H1 (cell line): ENCODE measurements at regions not wholly inside any gene's neighbourhood (a gene's known extent, or its start where the extent isn't known, plus 50 kb on each side); places are given as distances from the start of the nearest gene placed in this dataset.

ENCODE experiments used
- CTCF ChIA-PET: fragments of 300-600 bp; sonication (Branson Sonifier 250); formaldehyde crosslinking; loops from one replicate; lab custom pipeline; 2021; ENCODE audit not compliant: partially characterized antibody; lab: Charles Lee
- POLR2A ChIA-PET: fragments of 300-600 bp; sonication (Branson Sonifier 250); formaldehyde crosslinking; loops from one replicate; lab custom pipeline; 2021; ENCODE audit warnings: inconsistent platforms; ENCODE audit not compliant: partially characterized antibody; lab: Charles Lee
- DNase-seq, 2 experiments: peaks; one replicate each; pipeline versions ENCODE4 v3.0.0 to v3.0.0-alpha.2; 2010 to 2022; ENCODE audit warnings: low spot score in 2 of 2, low read depth in 1 of 2, mixed read lengths in 1 of 2
- FAIRE-seq: peaks from 2 replicates; lab custom pipeline; 2011; peaks lifted over from hg19 to GRCh38; lab: Jason Lieb, UNC
- H2AFZ ChIP-seq: 2 replicates; pipeline ENCODE4 v1.8.1; 2012; ENCODE audit warnings: low read length, inconsistent platforms
- H2AK5ac ChIP-seq: 2 replicates; pipeline ENCODE4 v1.6.1; 2013; ENCODE audit warnings: low read depth, low read length
- H2BK120ac ChIP-seq: replicated peaks from 2 replicates; pipeline ENCODE3; 2013; ENCODE audit warnings: low read depth, low read length, inconsistent platforms
- H2BK12ac ChIP-seq: 2 replicates; pipeline ENCODE4 v1.6.1; 2013; ENCODE audit warnings: low read depth, low read length
- H2BK15ac ChIP-seq: 2 replicates; pipeline ENCODE4 v1.6.1; 2013; ENCODE audit warnings: low read length
- H2BK20ac ChIP-seq: 2 replicates; pipeline ENCODE4 v1.6.1; 2013; ENCODE audit warnings: low read length
- H2BK5ac ChIP-seq: 2 replicates; pipeline ENCODE4 v1.6.1; 2013; ENCODE audit warnings: low read depth, low read length
- H3K14ac ChIP-seq: 2 replicates; pipeline ENCODE4 v1.6.1; 2013; ENCODE audit warnings: inconsistent platforms; ENCODE audit not compliant: insufficient read length
- H3K18ac ChIP-seq: 2 replicates; pipeline ENCODE4 v1.6.1; 2013; ENCODE audit warnings: low read length; ENCODE audit errors: extremely low read depth
- H3K23ac ChIP-seq: 2 replicates; pipeline ENCODE4 v1.6.1; 2013; ENCODE audit warnings: inconsistent platforms; ENCODE audit not compliant: insufficient read length
- H3K23me2 ChIP-seq: 2 replicates; pipeline ENCODE4 v1.6.1; 2013; ENCODE audit warnings: low read depth, low read length
- H3K27ac ChIP-seq: 2 replicates; pipeline ENCODE4 v1.6.1; 2011; ENCODE audit warnings: low read depth, low read length, inconsistent platforms
- H3K27me3 ChIP-seq, 4 experiments: replicated peaks in 1 of 4; 1 replicate in 1 of 4; 2 replicates in 3 of 4; pipeline versions ENCODE4 v1.6.1 to v1.8.1; 2011 to 2013; ENCODE audit warnings: low read length in 3 of 4, mild to moderate bottlenecking in 3 of 4, inconsistent platforms in 2 of 4, mixed read lengths in 2 of 4, moderate library complexity in 1 of 4; ENCODE audit not compliant: control insufficient read depth in 3 of 4, insufficient read depth in 3 of 4; ENCODE audit errors: extremely low read depth in 1 of 4
- H3K36me3 ChIP-seq, 4 experiments: 2 replicates each; pipeline versions ENCODE4 v1.6.1 to v1.8.1; 2011 to 2013; ENCODE audit warnings: mild to moderate bottlenecking in 4 of 4, low read length in 3 of 4, moderate library complexity in 2 of 4, control low read depth in 1 of 4, inconsistent platforms in 1 of 4; ENCODE audit not compliant: insufficient read depth in 4 of 4, control insufficient read depth in 2 of 4
- H3K4ac ChIP-seq: replicated peaks from 2 replicates; pipeline ENCODE3; 2013; ENCODE audit warnings: low read length, low read depth, mixed read lengths, inconsistent platforms; ENCODE audit not compliant: insufficient read length
- H3K4me1 ChIP-seq, 4 experiments: replicated peaks in 1 of 4; 1 replicate in 1 of 4; 2 replicates in 3 of 4; pipeline versions ENCODE4 v1.6.1 to v1.8.1; 2011 to 2013; ENCODE audit warnings: low read length in 3 of 4, inconsistent platforms in 2 of 4, mixed read lengths in 1 of 4; ENCODE audit not compliant: insufficient read depth in 4 of 4, control insufficient read depth in 3 of 4
- H3K4me2 ChIP-seq, 2 experiments: 2 replicates each; pipeline versions ENCODE4 v1.6.1 to v1.8.1; 2011 to 2013; ENCODE audit warnings: low read depth in 2 of 2, low read length in 2 of 2, control low read depth in 1 of 2, inconsistent platforms in 1 of 2, mild to moderate bottlenecking in 1 of 2; ENCODE audit not compliant: insufficient read depth in 1 of 2
- H3K4me3 ChIP-seq, 4 experiments: fragments of 200-600, 300-600 bp in 1 of 4; sonication (generic), shearing (Covaris generic), sonication (Bioruptor Twin) in 1 of 4; 2 replicates each; pipeline versions ENCODE4 v1.5.1 to v1.8.1; 2011 to 2016; ENCODE audit warnings: low read length in 4 of 4, low read depth in 3 of 4, control low read depth in 2 of 4, inconsistent platforms in 2 of 4, mild to moderate bottlenecking in 2 of 4, mixed read lengths in 1 of 4, moderate library complexity in 1 of 4; ENCODE audit not compliant: insufficient read depth in 2 of 4; ENCODE audit errors: extremely low read depth in 1 of 4
- H3K56ac ChIP-seq: replicated peaks from 2 replicates; pipeline ENCODE3; 2013; ENCODE audit warnings: low read depth, mild to moderate bottlenecking, mixed read lengths, low read length, inconsistent platforms; ENCODE audit not compliant: insufficient read length
- H3K79me1 ChIP-seq: 2 replicates; pipeline ENCODE4 v1.6.1; 2013; ENCODE audit warnings: low read depth, low read length, control low read depth
- H3K79me2 ChIP-seq, 2 experiments: 2 replicates each; pipeline versions ENCODE4 v1.6.1 to v1.8.1; 2012 to 2013; ENCODE audit warnings: low read length in 2 of 2, mild to moderate bottlenecking in 2 of 2, inconsistent platforms in 1 of 2; ENCODE audit not compliant: insufficient read depth in 2 of 2, control insufficient read depth in 1 of 2
- H3K9ac ChIP-seq, 4 experiments: replicated peaks in 1 of 4; 1 replicate in 1 of 4; 2 replicates in 3 of 4; pipeline versions ENCODE4 v1.6.1 to v1.8.1; 2011 to 2013; ENCODE audit warnings: low read depth in 3 of 4, low read length in 3 of 4, control low read depth in 2 of 4, mild to moderate bottlenecking in 2 of 4, moderate library complexity in 2 of 4, inconsistent platforms in 1 of 4; ENCODE audit errors: extremely low read depth in 1 of 4
- H3K9me3 ChIP-seq, 2 experiments: 2 replicates each; pipeline versions ENCODE4 v1.6.1 to v1.8.1; 2012 to 2013; ENCODE audit warnings: mild to moderate bottlenecking in 2 of 2, moderate library complexity in 2 of 2, control low read depth in 1 of 2, inconsistent platforms in 1 of 2, low read depth in 1 of 2, low read length in 1 of 2, mixed read lengths in 1 of 2; ENCODE audit not compliant: insufficient read depth in 2 of 2
- H4K20me1 ChIP-seq, 2 experiments: replicated peaks in 1 of 2; 2 replicates each; pipeline versions ENCODE3 to v1.8.1; 2011 to 2013; ENCODE audit warnings: inconsistent platforms in 2 of 2, low read length in 2 of 2, mild to moderate bottlenecking in 1 of 2; ENCODE audit not compliant: insufficient read depth in 2 of 2, control insufficient read depth in 1 of 2
- H4K5ac ChIP-seq: 2 replicates; pipeline ENCODE4 v1.6.1; 2013; ENCODE audit warnings: low read length, low read depth, mixed read lengths, inconsistent platforms; ENCODE audit not compliant: insufficient read length
- H4K8ac ChIP-seq: 2 replicates; pipeline ENCODE4 v1.8.0; 2013; ENCODE audit warnings: mild to moderate bottlenecking, moderate library complexity, low read length, inconsistent platforms; ENCODE audit not compliant: insufficient read depth; ENCODE audit errors: extremely low read depth
- H4K91ac ChIP-seq: replicated peaks from 2 replicates; pipeline ENCODE3; 2013; ENCODE audit warnings: low read length, mixed read lengths, inconsistent platforms; ENCODE audit not compliant: insufficient read length
- EP300 ChIP-seq, 2 experiments: IDR thresholded peaks; 1 replicate in 1 of 2; 2 replicates in 1 of 2; pipeline ENCODE4 v1.6.1; 2011 to 2012; ENCODE audit warnings: low read depth in 2 of 2, low read length in 2 of 2, mild to moderate bottlenecking in 2 of 2, borderline replicate concordance in 1 of 2, inconsistent platforms in 1 of 2, moderate library complexity in 1 of 2
- POLR2A ChIP-seq, 2 experiments: IDR thresholded peaks; 1 replicate in 1 of 2; 2 replicates in 1 of 2; pipeline ENCODE4 v1.6.1; 2011; ENCODE audit warnings: low read depth in 2 of 2, low read length in 2 of 2, mild to moderate bottlenecking in 2 of 2; ENCODE audit errors: control extremely low read depth in 1 of 2
- ZNF274 ChIP-seq: IDR thresholded peaks from 2 replicates; pipeline ENCODE4 v1.7.0; 2012; ENCODE audit warnings: low read length, borderline replicate concordance; ENCODE audit errors: extremely low read depth

- TF ChIP-seq POLR2A (IDR thresholded peaks at IDR 0.05; ENCODE audit: control extremely low read depth in 1 of 2, low read depth in 2 of 2, low read length in 2 of 2) (no peak), EP300 (IDR thresholded peaks at IDR 0.05; ENCODE audit: borderline replicate concordance in 1 of 2, low read depth in 2 of 2, low read length in 2 of 2) (no peak), ZNF274 (no peak)
- FAIRE-seq = no peak
- Histone ChIP-seq H3K4me2 (no peak overlapping the region), H3K27me3 (no peaks in the 10 kb centered on the region), H3K56ac (no peak overlapping the region), H4K5ac (no peak overlapping the region), H2BK12ac (no peak overlapping the region), H4K8ac (no peak overlapping the region), H3K4me1 (peaks cover 0 to 7% (median 6%) of the 10 kb centered on the region in 4 experiments; a peak in 3 of 7 replicates), H3K14ac (no peak overlapping the region), H2BK5ac (no peak overlapping the region), H2BK120ac (no peak overlapping the region), H3K9me3 (no peaks in the 10 kb centered on the region), H2BK20ac (no peak overlapping the region), H3K23me2 (no peaks in the 10 kb centered on the region), H3K4me3 (no peak overlapping the region), H3K23ac (no peak overlapping the region), H2AFZ (no peak overlapping the region), H2BK15ac (no peak overlapping the region), H3K9ac (no peak overlapping the region), H3K4ac (no peak overlapping the region), H3K18ac (no peak overlapping the region), H4K91ac (no peak overlapping the region), H3K27ac (no peak overlapping the region), H3K79me2 (no peaks in the 10 kb centered on the region), H4K20me1 (no peaks in the 10 kb centered on the region), H3K79me1 (no peaks in the 10 kb centered on the region), H3K36me3 (no peaks in the 10 kb centered on the region; a peak in 1 of 8 replicates), H2AK5ac (no peak overlapping the region)
- POLR2A ChIA-PET = no interaction called here
- CTCF ChIA-PET = interaction anchor here (0.7 to 0.8 kb wide), 2 partner anchors 28 to 225 kb away, joined by 3 read pairs; no protein-coding TSS in a partner anchor
- DNase-seq = no peak
Measured at GRCh38 chr6:100235631-100236030, 229.1 kb downstream of the SIM1 start.
